Activated T-cell treated with anti-CD3 and anti-CD28 coated beads, Interleukin-2, amount 50 U/mL, for 4 hours (primary cell): ENCODE measurements at regions not wholly inside any gene's neighbourhood (a gene's known extent, or its start where the extent isn't known, plus 50 kb on each side); places are given as distances from the start of the nearest gene placed in this dataset.

Source experiments
- ATAC-seq, 2 donors: fragments of 200-7000 bp; cut with Tn5 transposase; one replicate each; pipeline ENCODE4 v1.10.0; 2021
- DNase-seq: peaks from one replicate; pipeline ENCODE4 v3.0.0-alpha.2; 2020
- H3K27me3 Mint-ChIP-seq: one replicate; pipeline ENCODE4 v1.8.0; 2021; ENCODE audit warnings: low read depth, mixed read lengths
- H3K36me3 Mint-ChIP-seq: one replicate; pipeline ENCODE4 v1.8.0; 2022; ENCODE audit warnings: mixed read lengths; ENCODE audit not compliant: insufficient read depth
- H3K4me1 Mint-ChIP-seq: one replicate; pipeline ENCODE4 v1.8.0; 2021; ENCODE audit warnings: low read depth, mixed read lengths
- H3K4me3 Mint-ChIP-seq: one replicate; pipeline ENCODE4 v1.8.0; 2021; ENCODE audit warnings: mild to moderate bottlenecking, moderate library complexity, mixed read lengths
- H3K9me3 Mint-ChIP-seq: one replicate; pipeline ENCODE4 v1.8.0; 2021; ENCODE audit warnings: mixed read lengths

- H3K36me3 Mint-ChIP-seq = no peaks in the 10 kb centered on the region
- no peak overlapping the region for H3K4me3 Mint-ChIP-seq
- no peak for DNase-seq
- H3K27me3 Mint-ChIP-seq = no peaks in the 10 kb centered on the region
- no peaks in the 10 kb centered on the region for H3K4me1 Mint-ChIP-seq
- ATAC-seq = no peak
- no peaks in the 10 kb centered on the region for H3K9me3 Mint-ChIP-seq
Measured at GRCh38 chr5:52356311-52356918, 431.3 kb upstream of the ITGA1 start.

GRCh38 chr5:52359261-52359660 is 428.5 kb upstream of the ITGA1 start:
- no peak overlapping the region for H3K4me3 Mint-ChIP-seq
- ATAC-seq = no peak
- H3K4me1 Mint-ChIP-seq = no peaks in the 10 kb centered on the region
- no peaks in the 10 kb centered on the region for H3K36me3 Mint-ChIP-seq
- DNase-seq = no peak
- H3K27me3 Mint-ChIP-seq = peaks cover 2% of the 10 kb centered on the region
- no peaks in the 10 kb centered on the region for H3K9me3 Mint-ChIP-seq

GRCh38 chr5:52360985-52361384 is 426.7 kb upstream of the ITGA1 start:
- H3K4me1 Mint-ChIP-seq = no peaks in the 10 kb centered on the region
- peaks cover 2% of the 10 kb centered on the region for H3K27me3 Mint-ChIP-seq
- no peaks in the 10 kb centered on the region for H3K9me3 Mint-ChIP-seq

GRCh38 chr5:52374286-52374685 is 413.4 kb upstream of the ITGA1 start:
- H3K36me3 Mint-ChIP-seq = no peaks in the 10 kb centered on the region
- ATAC-seq (no peak), DNase-seq (no peak)
- no peaks in the 10 kb centered on the region for H3K9me3 Mint-ChIP-seq
- no peaks in the 10 kb centered on the region for H3K27me3 Mint-ChIP-seq
- H3K4me3 Mint-ChIP-seq = no peak overlapping the region
- no peaks in the 10 kb centered on the region for H3K4me1 Mint-ChIP-seq

More at GRCh38 chr5:52360985-52361384, 426.7 kb upstream of the ITGA1 start:
- ATAC-seq = no peak
- no peak overlapping the region for H3K4me3 Mint-ChIP-seq
- no peak for DNase-seq
- H3K36me3 Mint-ChIP-seq = no peaks in the 10 kb centered on the region

GRCh38 chr5:52375969-52376368 is 411.7 kb upstream of the ITGA1 start:
- no peaks in the 10 kb centered on the region for H3K36me3 Mint-ChIP-seq
- ATAC-seq = no peak
- H3K9me3 Mint-ChIP-seq = no peaks in the 10 kb centered on the region
- no peak for DNase-seq
- H3K27me3 Mint-ChIP-seq = no peaks in the 10 kb centered on the region
- H3K4me1 Mint-ChIP-seq = no peaks in the 10 kb centered on the region
- H3K4me3 Mint-ChIP-seq = no peak overlapping the region

GRCh38 chr5:52376592-52376991 is 411.1 kb upstream of the ITGA1 start:
- no peaks in the 10 kb centered on the region for H3K4me1 Mint-ChIP-seq
- no peaks in the 10 kb centered on the region for H3K27me3 Mint-ChIP-seq
- DNase-seq (no peak), ATAC-seq (no peak)
- H3K36me3 Mint-ChIP-seq = no peaks in the 10 kb centered on the region
- H3K4me3 Mint-ChIP-seq = no peak overlapping the region
- no peaks in the 10 kb centered on the region for H3K9me3 Mint-ChIP-seq

GRCh38 chr5:52378237-52378636 is 409.5 kb upstream of the ITGA1 start:
- Mint-ChIP-seq H3K4me1 (no peaks in the 10 kb centered on the region), H3K9me3 (no peaks in the 10 kb centered on the region), H3K36me3 (no peaks in the 10 kb centered on the region), H3K4me3 (no peak overlapping the region), H3K27me3 (no peaks in the 10 kb centered on the region)
- DNase-seq = no peak
- no peak for ATAC-seq

GRCh38 chr5:52388349-52388748 is 399.4 kb upstream of the ITGA1 start:
- Mint-ChIP-seq H3K4me3 (no peak overlapping the region), H3K27me3 (no peaks in the 10 kb centered on the region), H3K36me3 (no peaks in the 10 kb centered on the region), H3K9me3 (no peaks in the 10 kb centered on the region), H3K4me1 (no peaks in the 10 kb centered on the region)
- ATAC-seq (no peak), DNase-seq (no peak)

GRCh38 chr5:52392321-52392720 is 395.4 kb upstream of the ITGA1 start:
- no peak overlapping the region for H3K4me3 Mint-ChIP-seq
- no peaks in the 10 kb centered on the region for H3K9me3 Mint-ChIP-seq
- ATAC-seq = no peak
- no peaks in the 10 kb centered on the region for H3K36me3 Mint-ChIP-seq
- H3K27me3 Mint-ChIP-seq = no peaks in the 10 kb centered on the region
- no peaks in the 10 kb centered on the region for H3K4me1 Mint-ChIP-seq
- DNase-seq = no peak

- Mint-ChIP-seq H3K9me3 (no peaks in the 10 kb centered on the region), H3K4me3 (no peak overlapping the region), H3K27me3 (peaks cover 1% of the 10 kb centered on the region), H3K4me1 (no peaks in the 10 kb centered on the region), H3K36me3 (no peaks in the 10 kb centered on the region)
- ATAC-seq (no peak), DNase-seq (no peak)
Measured at GRCh38 chr5:52409835-52410234, 377.9 kb upstream of the ITGA1 start.

- H3K4me3 Mint-ChIP-seq = no peak overlapping the region
- DNase-seq = no peak
- H3K27me3 Mint-ChIP-seq = no peaks in the 10 kb centered on the region
- ATAC-seq = no peak
- no peaks in the 10 kb centered on the region for H3K9me3 Mint-ChIP-seq
- no peaks in the 10 kb centered on the region for H3K4me1 Mint-ChIP-seq
- H3K36me3 Mint-ChIP-seq = no peaks in the 10 kb centered on the region
Measured at GRCh38 chr5:52419357-52419756, 368.4 kb upstream of the ITGA1 start.

GRCh38 chr5:52427615-52428014 is 360.1 kb upstream of the ITGA1 start:
- DNase-seq (no peak), ATAC-seq (no peak)
- H3K36me3 Mint-ChIP-seq = no peaks in the 10 kb centered on the region
- no peak overlapping the region for H3K4me3 Mint-ChIP-seq
- no peaks in the 10 kb centered on the region for H3K4me1 Mint-ChIP-seq
- no peaks in the 10 kb centered on the region for H3K27me3 Mint-ChIP-seq
- peaks cover 7% of the 10 kb centered on the region for H3K9me3 Mint-ChIP-seq

GRCh38 chr5:52428977-52429489 is 358.7 kb upstream of the ITGA1 start:
- Mint-ChIP-seq H3K36me3 (no peaks in the 10 kb centered on the region), H3K9me3 (peaks cover 7% of the 10 kb centered on the region), H3K4me3 (no peak overlapping the region), H3K4me1 (no peaks in the 10 kb centered on the region), H3K27me3 (no peaks in the 10 kb centered on the region)
- DNase-seq = no peak
- ATAC-seq = no peak

GRCh38 chr5:52441768-52442167 is 345.9 kb upstream of the ITGA1 start:
- no peaks in the 10 kb centered on the region for H3K9me3 Mint-ChIP-seq
- DNase-seq (no peak), ATAC-seq (no peak)
- H3K27me3 Mint-ChIP-seq = no peaks in the 10 kb centered on the region
- no peaks in the 10 kb centered on the region for H3K4me1 Mint-ChIP-seq
- H3K36me3 Mint-ChIP-seq = no peaks in the 10 kb centered on the region
- H3K4me3 Mint-ChIP-seq = no peak overlapping the region

GRCh38 chr5:52443187-52443586 is 344.5 kb upstream of the ITGA1 start:
- Mint-ChIP-seq H3K9me3 (no peaks in the 10 kb centered on the region), H3K36me3 (no peaks in the 10 kb centered on the region), H3K4me3 (no peak overlapping the region), H3K27me3 (no peaks in the 10 kb centered on the region), H3K4me1 (no peaks in the 10 kb centered on the region)
- no peak for ATAC-seq
- no peak for DNase-seq

GRCh38 chr5:52448111-52448510 is 339.6 kb upstream of the ITGA1 start:
- Mint-ChIP-seq H3K4me3 (no peak overlapping the region), H3K4me1 (no peaks in the 10 kb centered on the region), H3K9me3 (no peaks in the 10 kb centered on the region), H3K27me3 (no peaks in the 10 kb centered on the region), H3K36me3 (no peaks in the 10 kb centered on the region)
- ATAC-seq = no peak
- DNase-seq = no peak
